Fibroblast of lung (primary cell): ENCODE measurements at regions not wholly inside any gene's neighbourhood (a gene's known extent, or its start where the extent isn't known, plus 50 kb on each side); places are given as distances from the start of the nearest gene placed in this dataset.

ENCODE experiments used
- CTCF ChIP-seq, 2 donors: IDR thresholded peaks in 1 of 2; conservative IDR thresholded peaks in 1 of 2; 1 replicate in 1 of 2; 2 replicates in 1 of 2; pipeline ENCODE4 v1.5.1; 2011 to 2012; ENCODE audit warnings: low read length in 2 of 2, control low read depth in 1 of 2, inconsistent platforms in 1 of 2, low read depth in 1 of 2, mild to moderate bottlenecking in 1 of 2
- EZH2 ChIP-seq: IDR thresholded peaks from 2 replicates; pipeline ENCODE4 v1.5.1; 2012; ENCODE audit warnings: low read length, control low read depth, mild to moderate bottlenecking; ENCODE audit errors: missing control alignments

- no peak for TF ChIP-seq CTCF (conservative IDR thresholded peaks at IDR 0.05 in 1 of 2, IDR thresholded peaks at IDR 0.05 in 1 of 2; ENCODE audit: low read depth in 1 of 2, low read length in 2 of 2)
- no peak for TF ChIP-seq EZH2
Observed at GRCh38 chrX:714131-714530, 83.5 kb downstream of the SHOX start.
